SK-N-MC (cell line): ENCODE measurements at regions not wholly inside any gene's neighbourhood (a gene's known extent, or its start where the extent isn't known, plus 50 kb on each side); places are given as distances from the start of the nearest gene placed in this dataset.

Experiments
- EZH2 ChIP-seq: fragments of 200-600 bp; sonication (generic); IDR thresholded peaks from one replicate; pipeline ENCODE4 v1.6.1; 2017; ENCODE audit warnings: antibody characterized with exemption
- FOXP2 ChIP-seq: optimal IDR thresholded peaks from 2 replicates; pipeline ENCODE3; 2011; ENCODE audit warnings: mild to moderate bottlenecking, moderate library complexity; ENCODE audit not compliant: insufficient read depth; ENCODE audit errors: extremely low read length, control extremely low read depth
- POLR2AphosphoS5 ChIP-seq: IDR thresholded peaks from 2 replicates; pipeline ENCODE4 v1.6.1; 2012; ENCODE audit warnings: mild to moderate bottlenecking, low read depth, low read length, borderline replicate concordance

DNA sequence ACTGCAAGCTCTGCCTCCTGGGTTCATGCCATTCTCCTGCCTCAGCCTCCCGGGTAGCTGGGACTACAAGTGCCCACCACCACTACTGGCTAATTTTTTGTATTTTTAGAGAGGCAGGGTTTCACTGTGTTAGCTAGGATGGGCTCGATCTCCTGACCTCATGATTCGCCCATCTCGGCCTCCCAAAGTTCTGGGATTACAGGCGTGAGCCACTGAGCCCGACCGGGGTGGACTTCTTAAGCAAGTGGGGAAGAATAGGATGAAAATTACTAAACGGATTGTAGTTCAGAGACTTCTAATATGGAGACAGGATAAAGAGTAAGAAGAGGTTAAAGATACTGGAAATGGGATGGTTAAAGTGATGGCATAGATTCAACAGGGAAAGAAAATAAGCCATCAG, 132.3 kb upstream of the IRX2 start:
- no peak for TF ChIP-seq POLR2AphosphoS5
- no peak for TF ChIP-seq EZH2
- no peak for TF ChIP-seq FOXP2
